ENCODE measurements at regions not wholly inside any gene's neighbourhood (a gene's known extent, or its start where the extent isn't known, plus 50 kb on each side); places are given as distances from the start of the nearest gene placed in this dataset.

- TF ChIP-seq ZNF704 (CRISPR knock-in tag; IDR thresholded peaks at IDR 0.05; ENCODE audit: borderline replicate concordance) (no peak), ZNF20 (CRISPR knock-in tag; IDR thresholded peaks at IDR 0.05) (no peak), IKZF1 (IDR thresholded peaks at IDR 0.05) (no peak), EP300 (IDR thresholded peaks at IDR 0.05; ENCODE audit: low read depth in 2 of 2, low read length in 2 of 2) (no peak), EP300 (CRISPR knock-in tag; IDR thresholded peaks at IDR 0.05; ENCODE audit: borderline replicate concordance) (no peak), KMT2B (CRISPR knock-in tag; IDR thresholded peaks at IDR 0.05) (no peak), ZNF224 (CRISPR knock-in tag; IDR thresholded peaks at IDR 0.05) (no peak)
Observed at GRCh38 chr1:101181930-101182329, 54.9 kb upstream of the S1PR1 start (continued).

GRCh38 chr1:101178688-101179491 is 57.9 kb upstream of the S1PR1 start:
- DNase-seq (ENCODE audit: low spot score), result no peak
- FAIRE-seq, result no peak
- Histone ChIP-seq H3K4me2 (ENCODE audit: low read depth, low read length) (no peak overlapping the region), H3K9me3 (ENCODE audit: low read length) (no peaks in the 10 kb centered on the region), H3K9ac (ENCODE audit: insufficient read depth, low read depth, low read length) (no peak overlapping the region), H3K27ac (ENCODE audit: extremely low read length, insufficient read depth, low read length) (no peak overlapping the region), H3K27me3 (ENCODE audit: control insufficient read depth in 1 of 2, insufficient read depth in 2 of 2, low read length in 2 of 2) (no peaks in the 10 kb centered on the region; a peak in 1 of 5 replicates), H3K4me1 (ENCODE audit: insufficient read depth, low read length) (no peaks in the 10 kb centered on the region), H3K36me3 (replicated peaks in 1 of 2; ENCODE audit: control insufficient read depth in 1 of 2, insufficient read depth in 2 of 2, low read length in 2 of 2) (no peaks in the 10 kb centered on the region), H3K4me3 (replicated peaks in 1 of 3; ENCODE audit: insufficient read depth in 1 of 3, low read depth in 2 of 3, low read length in 3 of 3) (no peak overlapping the region), H2AFZ (ENCODE audit: low read length) (no peak overlapping the region), H4K20me1 (ENCODE audit: insufficient read depth, low read length) (no peaks in the 10 kb centered on the region), H3K79me2 (ENCODE audit: insufficient read depth, low read length) (no peaks in the 10 kb centered on the region)
- WGBS (ENCODE audit: low lambda C conversion rate), result 30% methylated on average over 8 of the region's 8 CpGs
- no peak for ATAC-seq
- no TSS peak for BruUV-seq (replicated peaks)
- intact Hi-C loops (cut with micrococcal nuclease; ENCODE audit: unreplicated experiment), result no loop called here
- in situ Hi-C loops (cut with HindIII; ENCODE audit: extremely low pct_ligation_motif_present, low pct_unique_long_range_greater_than_20kb), result no loop called here
- no peak for TF ChIP-seq MED1 (CRISPR knock-in tag; IDR thresholded peaks at IDR 0.05)
- TF ChIP-seq ZNF496 (CRISPR knock-in tag; IDR thresholded peaks at IDR 0.05; ENCODE audit: insufficient replicate concordance), result no peak
- no peak for TF ChIP-seq ZFYVE20 (CRISPR knock-in tag; IDR thresholded peaks at IDR 0.05; ENCODE audit: borderline replicate concordance, low read depth)
- TF ChIP-seq SRSF9 (IDR thresholded peaks at IDR 0.05; ENCODE audit: borderline replicate concordance, insufficient read depth, low read depth, low read length, poor library complexity, severe bottlenecking), result no peak
- POLR2A ChIA-PET, result no interaction called here
- CTCF ChIA-PET (ENCODE audit: low intra/inter-chr PET ratio, low total read pairs), result no interaction called here

Data from HepG2 (cell line).